Renal cortex interstitium (tissue), 11 donors: ENCODE measurements at regions not wholly inside any gene's neighbourhood (a gene's known extent, or its start where the extent isn't known, plus 50 kb on each side); places are given as distances from the start of the nearest gene placed in this dataset.

ENCODE experiments used
- DNase-seq, 11 donors: peaks; one replicate each; pipeline ENCODE4 v3.0.0-alpha.2; 2013; ENCODE audit warnings: low read depth in 9 of 11, low spot score in 4 of 11; ENCODE audit errors: extremely low read depth in 1 of 11

DNA sequence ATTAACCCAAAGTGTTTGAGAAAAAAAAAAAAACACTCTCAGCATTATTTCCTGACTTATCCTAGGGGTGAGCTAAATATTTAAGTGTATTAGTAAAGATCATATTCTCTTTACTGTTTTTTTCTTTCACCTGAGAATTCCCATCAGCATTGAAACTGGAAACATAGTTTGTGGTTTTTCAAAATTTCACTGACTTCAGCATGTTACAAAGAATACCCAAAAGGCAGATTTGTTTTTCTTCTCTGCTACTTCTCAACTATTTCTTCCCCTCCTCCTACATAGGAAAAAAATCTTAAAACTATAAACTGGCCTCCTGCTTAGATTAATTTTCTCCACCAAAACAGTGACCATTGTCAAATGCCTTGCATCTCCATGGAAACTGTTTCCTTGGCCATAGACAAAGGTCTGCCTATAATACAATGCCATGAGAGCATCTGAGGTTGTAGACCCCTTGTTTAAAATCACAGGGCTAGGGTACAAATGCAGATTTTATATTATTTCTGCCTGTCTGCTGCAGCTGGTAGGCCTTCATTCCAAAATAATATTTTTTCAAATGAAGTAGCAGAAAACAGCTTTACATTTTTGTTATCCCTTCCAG, 179.7 kb upstream of the GALNT5 start:
- no peak for DNase-seq

DNA sequence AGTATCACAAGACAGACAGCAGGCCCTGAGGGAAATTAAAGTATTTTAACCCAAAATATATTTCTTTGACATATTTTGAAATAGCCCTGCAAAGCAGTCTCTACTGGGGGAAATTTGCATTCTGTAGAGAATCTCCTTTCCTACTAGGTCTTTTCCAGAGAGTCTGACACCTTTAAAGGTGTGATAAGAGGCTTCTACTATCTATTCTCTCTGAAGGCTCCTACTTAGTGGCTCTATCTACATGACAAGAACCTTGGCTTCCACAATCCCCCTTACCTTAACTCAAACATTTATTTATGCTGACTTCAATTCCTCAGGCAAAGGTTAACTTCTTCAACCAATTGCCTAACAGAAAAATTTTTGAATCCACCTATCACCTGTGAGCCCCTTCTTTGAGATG, 174.6 kb upstream of the GALNT5 start:
- no peak for DNase-seq

DNA sequence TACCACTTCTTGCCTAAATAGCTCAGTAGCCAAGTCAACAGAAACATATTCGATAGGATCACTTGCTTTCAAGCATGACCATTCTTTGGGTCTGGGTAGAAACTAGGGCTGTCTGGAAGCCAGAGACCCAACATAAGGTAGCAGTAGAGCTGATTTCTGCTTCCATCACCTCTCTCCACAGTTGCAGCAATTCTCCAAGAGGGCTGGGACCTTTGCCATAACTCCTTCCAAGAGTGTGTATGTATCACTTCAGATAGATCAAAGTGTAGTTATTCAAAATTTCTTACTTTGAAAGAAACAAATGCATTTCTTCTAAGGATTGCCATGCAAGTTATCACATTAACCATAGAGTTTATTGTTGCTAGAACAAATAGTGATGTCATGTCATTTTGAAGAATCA, 172.0 kb upstream of the GALNT5 start:
- no peak for DNase-seq

DNA sequence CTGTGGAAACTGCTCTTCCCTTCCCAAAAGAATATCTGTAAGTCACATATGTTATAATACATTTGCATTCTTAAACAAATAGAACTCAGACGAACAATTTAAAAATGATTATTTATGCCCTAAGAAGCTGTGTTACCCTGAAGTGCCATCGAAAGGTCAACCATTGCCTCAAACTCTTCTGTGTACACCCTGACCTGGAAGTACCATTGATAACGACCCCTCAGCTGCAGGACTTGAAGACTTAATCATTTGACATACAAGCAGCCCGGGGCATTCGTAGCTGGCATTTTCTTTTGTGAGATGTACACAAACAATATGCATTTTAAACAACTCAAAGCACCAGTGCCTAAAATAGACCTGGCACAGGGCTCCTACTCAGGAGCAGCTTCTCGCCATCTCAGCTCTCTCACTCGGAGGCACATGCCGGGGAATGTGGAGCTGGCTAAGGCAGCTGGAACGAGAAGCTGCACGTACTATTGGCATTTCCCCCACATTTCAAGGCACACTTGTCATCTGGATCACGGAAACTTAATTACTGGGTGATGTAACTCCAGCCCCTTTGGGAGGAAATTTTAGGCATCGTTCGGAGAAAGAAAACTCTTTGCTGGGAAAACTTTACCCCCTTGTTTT, 170.0 kb upstream of the GALNT5 start:
- DNase-seq, result no peak

DNA sequence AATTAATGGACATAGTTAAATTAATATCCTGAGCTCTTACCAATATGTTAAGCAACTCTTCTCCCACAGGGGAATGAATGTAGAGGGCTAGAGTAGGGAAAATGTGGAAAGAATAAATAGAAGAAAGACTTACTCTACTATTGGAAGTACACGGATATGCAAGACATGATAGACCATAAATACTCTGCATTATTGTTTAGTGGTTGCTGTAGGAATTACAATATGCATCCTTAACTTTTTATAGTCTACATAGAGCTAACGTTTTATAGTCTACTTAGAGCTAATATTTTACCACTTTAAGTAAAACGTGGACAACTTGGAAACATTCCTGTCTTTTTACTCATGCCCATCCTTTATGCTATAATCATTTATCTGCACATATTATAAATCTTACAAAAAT, 163.8 kb upstream of the GALNT5 start:
- no peak for DNase-seq

DNA sequence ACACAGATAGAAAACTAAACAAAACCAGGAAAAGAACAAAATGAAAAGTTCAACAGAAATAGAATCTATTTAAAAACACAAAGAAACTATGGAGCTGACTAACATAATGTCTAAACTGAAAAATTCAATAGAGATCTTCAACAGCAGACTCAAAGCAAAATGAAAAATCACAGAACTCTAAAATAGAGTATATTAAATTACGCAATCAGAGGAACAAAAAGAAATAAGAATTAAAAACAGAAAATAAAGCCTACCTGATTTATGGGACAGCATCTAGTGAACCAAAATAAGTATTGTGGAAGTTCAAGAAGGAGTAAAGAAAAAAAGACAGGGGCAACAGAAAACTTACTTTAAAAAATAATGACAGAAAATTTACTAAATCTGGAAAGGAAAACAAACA, 152.1 kb upstream of the GALNT5 start:
- no peak for DNase-seq

DNA sequence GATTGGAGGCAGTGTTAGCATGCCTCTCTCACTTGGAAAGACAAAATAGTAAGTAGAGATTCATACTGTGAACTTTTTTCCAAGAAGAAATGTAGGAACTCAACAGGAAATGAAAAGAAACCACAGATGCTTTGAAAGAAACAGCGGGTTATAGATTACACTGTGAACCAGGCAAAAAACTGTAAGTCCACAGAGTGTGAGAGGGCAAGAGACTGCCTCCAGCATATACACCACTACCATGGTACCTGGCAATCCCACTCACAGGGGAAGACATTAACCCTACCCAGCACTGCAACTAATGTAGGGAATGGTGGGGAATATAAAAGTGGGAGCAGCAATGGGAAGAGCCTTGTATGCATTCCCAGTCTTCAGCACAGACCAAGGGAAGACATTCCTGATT, 150.6 kb upstream of the GALNT5 start:
- no peak for DNase-seq

DNA sequence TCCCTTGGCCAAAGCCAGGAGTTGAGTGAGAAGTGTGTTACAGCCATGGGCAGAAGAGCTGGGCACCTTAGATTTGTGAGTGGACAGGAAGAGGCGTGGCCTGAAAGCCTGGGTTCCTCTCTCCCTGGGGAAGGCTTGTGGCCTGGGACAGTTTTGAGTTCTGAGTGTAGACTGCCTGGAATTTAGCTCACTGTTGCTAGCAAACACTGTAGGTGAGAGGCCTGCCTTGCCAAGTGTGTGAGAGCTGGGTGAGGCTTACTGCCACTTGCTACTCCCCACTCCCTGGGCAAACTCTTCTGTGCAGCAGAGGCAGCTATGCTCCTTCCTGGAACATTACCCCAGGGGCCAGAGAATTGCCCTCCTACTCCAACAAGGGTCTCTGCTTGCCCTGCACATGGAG, 150.0 kb upstream of the GALNT5 start:
- DNase-seq, result no peak

DNA sequence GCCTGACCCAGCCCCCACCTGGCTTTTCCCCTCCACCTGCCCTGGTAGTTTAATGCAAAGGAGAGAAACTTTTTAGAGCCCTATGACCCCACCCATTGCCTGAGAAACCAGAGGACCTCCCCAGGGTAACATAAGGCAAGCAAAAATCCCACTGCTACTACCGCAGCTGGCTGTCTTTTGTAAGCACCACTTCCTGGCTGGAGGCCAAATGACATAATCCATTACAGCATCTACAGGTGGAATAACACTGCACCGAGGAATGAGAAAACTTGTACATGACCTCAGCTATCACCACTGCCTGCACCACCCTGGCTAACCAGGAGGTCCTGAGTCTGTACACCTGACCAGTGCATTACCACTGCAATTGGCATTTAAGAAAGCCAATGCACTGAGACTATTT, 149.6 kb upstream of the GALNT5 start:
- no peak for DNase-seq

DNA sequence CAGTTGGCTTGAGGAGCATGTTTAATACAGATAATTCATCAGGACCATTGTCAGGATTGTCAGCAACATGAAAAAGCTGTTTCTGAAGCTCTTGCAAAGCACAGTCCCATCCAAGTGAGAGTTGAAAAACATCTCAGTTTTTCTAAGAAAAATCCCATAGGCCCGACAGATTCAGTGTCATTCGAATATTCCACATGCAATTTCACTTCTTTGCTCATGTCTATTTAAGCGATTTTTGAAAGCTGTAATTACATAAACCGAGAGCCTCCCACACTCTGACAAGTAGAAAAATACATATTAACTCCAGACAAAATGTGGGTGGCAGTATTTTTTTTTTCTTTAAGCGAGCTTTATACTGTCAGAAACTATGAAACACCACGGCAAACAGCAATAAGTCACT, 134.7 kb upstream of the GALNT5 start:
- DNase-seq, result no peak

DNA sequence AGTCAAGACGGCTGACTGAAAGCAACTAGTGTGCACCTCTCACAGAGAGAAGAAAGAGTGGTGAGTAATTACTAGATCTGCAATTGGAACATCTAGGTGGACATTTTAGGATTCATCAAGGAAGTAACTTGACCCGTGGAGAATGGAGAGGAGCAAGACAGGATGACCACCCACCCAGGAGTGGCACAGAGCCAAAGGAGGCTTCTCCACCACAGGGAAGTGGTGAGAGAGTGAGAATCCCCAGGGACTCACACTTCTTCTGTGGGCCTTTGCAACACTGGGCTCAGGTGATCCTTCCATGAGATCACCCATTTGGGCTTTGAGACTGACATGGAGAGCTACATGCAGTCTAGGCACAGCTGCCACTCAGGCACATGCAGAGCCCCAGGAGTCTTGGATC, 132.8 kb upstream of the GALNT5 start:
- DNase-seq, result no peak

DNA sequence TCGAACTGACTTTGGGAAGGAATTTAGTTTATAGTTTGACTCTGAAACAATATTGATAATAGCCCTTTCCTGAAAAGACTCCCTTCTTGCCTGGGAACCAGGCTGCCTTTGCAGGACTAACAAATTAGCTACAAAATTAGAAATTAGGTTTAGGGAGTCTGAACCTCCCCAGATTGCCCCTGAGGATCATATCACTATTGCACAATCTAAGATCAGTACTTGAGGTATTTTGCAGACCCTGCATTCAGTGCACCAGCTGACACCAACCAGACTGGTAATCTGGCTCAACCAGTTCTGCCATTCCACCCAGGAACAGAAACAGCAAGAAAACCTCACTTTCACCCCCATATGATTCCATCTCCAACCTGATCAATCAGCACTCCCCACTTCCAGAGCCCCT, 131.8 kb upstream of the GALNT5 start:
- no peak for DNase-seq

DNA sequence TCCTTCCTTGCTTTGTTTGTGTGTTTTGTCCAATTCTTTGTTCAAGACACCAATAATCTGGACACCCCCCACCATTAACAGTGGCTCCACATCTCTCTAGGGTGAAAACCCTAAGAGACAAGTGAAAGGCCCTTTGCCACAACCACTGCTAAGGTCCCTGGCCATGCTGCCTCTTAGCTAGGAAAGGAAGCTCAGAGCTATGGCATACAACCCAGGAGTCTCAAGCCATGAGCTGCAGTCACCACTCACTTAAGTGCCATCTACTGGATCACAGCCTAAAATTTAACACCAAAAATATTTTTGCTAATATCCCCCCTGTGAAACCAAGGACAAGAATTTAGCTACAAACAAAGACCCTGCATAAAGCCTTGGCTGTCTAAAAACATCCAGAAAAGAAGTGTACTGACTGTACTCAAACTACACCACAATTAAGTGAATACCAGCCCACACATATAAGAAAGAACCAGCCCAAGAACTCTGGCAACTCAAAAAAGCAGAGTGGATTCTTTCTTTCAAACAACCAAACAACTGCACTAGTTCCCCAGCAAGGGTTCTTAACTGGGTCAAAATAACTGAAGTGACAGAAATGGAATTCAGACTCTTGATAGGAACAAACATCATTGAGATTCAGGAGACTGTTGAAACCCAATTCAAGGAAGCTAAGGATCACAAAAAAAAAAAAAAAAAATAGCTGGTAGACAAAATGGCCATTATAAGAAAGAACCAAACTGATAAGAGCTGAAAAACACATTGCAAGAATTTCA, 130.1 kb upstream of the GALNT5 start:
- DNase-seq, result no peak

DNA sequence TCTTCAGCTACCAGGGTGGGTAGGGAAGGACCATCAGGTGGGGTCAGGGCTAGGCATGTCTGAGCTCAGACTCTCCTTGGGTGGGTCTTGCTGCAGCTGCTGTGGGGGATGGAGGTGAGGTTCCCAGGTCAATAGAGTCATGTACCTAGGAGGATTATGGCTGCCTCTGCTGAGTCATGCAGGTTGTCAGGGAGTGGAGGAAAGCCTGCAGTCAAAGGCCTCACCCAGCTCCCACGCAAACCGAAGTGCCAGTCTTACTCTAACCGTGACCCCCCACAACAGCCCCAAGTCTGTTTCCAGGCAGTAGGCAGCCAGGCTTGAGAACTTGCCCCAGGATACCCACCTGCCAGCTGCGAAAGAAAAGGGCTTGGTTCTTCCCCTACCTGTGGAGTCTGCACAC, 113.6 kb upstream of the GALNT5 start:
- no peak for DNase-seq

DNA sequence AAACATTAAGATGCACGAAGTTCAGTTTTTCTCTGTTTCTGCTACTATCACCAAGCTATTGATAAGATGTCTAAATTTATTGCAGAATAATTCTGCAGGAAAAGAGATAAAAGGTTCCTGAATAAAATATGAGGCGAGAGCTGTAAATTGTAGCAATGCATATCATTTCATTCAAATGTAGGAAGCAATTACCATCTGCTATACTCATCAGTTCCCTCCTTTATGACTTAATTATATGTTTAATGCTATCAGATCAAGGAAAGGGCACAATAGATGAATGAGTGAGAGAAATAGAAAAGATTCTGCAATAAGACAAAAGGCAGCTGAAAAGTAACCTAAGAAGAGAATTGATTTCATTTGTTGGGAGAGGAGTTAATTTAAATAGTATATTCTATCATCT, 108.2 kb upstream of the GALNT5 start:
- DNase-seq, result no peak

DNA sequence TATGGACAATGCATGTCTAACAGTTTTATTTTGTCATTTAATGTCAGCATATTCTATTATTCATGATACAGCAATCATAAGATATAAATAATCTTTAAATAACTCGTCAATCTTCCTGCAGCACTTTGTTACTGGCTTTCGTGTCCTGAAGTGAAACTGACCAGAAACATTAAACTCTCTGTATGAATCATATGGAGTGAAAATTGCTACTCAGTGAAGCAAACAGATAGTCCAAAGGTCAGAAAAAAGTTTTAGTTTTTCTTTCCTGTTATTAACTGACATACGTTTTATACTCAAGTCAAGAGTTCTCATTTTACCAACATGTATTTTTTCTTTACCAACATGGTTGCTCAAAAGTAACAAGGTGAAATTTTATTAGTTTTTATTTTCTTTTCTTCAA, 106.8 kb upstream of the GALNT5 start:
- no peak for DNase-seq

DNA sequence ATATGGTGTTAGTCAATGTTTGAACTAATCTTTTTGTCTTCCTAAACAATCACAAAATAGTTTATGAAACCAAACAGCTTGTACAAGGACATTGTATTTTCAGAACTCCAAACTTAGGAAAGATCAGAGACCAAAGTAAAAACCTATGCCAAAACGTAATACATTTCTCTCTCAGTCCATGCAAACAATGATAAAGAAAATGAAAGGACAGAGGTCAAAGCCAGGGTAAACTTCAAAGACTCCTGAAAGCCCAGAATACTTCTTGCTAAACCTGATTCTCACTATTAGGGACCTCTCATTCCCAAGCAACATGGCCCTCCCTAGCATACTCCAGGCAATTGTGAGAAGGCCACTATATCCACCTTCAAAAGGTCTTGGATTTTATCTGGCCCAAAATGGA, 105.1 kb upstream of the GALNT5 start:
- DNase-seq, result no peak

DNA sequence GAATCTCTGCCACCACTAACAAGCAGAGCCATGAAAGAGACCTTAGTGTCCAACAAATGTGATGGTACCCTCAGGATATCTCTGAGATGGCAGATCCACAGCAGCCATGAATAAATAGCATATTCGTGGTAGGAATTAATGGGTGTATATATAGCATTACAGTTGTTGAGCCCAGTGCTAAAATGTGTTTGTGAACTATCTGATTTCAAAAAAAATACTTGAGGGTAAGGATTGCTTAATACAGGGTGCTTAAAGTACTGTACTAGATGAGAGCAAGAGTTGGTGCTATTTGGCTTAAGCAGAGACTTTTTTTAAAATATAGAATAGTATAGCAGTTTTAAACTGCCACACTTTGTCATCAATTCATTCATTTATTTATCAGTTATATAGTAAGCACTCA, 101.5 kb upstream of the GALNT5 start:
- no peak for DNase-seq

DNA sequence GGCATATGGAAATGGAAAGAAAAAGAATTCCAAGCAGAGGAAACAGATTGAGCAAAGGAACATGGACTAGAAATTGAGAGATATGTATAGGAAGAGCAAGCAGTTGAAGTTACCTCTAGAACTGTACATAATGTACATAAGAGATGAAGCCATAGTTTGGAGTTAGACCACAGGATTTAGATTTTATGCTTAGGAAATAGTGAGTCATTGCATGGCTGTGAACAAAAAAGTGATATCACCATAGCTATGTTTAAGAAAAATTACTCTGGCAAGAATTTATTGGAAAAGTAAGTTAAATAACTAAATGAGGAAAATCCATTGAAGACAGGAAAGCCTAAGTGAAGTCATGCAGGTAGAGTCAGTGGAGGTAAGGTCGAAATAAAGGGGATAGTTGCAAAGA, 99.4 kb upstream of the GALNT5 start:
- no peak for DNase-seq

DNA sequence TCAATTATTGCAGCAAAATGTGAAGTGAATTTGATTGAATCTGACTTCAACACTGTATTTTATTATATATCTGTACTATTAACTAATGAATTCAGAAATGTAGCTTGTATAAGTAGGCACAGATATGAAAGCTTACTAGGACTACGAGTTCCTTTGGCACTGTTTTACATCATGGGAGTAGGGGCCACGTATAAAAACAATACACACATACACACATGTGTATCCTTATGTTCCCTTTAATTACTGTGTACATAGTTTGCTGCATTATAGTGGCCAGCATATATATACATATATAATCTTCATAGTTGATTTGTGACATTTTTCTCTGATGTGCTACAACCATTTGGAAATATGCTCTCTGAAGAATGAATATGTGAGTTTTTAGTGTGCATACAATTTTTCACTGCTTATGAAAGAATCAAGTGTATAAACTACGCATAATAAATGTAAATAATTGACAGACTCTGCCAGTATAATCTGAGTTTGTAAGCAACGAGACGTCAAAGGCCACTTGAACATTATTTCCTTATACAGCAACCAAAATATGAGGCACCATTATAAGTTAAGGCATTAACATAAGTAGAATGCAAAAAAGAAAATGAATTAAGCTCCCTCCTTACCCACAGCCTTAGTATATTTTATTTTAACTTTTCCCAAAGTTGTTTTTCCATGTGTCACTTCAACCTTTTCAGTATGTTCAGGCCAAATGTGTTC, 98.1 kb upstream of the GALNT5 start:
- no peak for DNase-seq
